ENCODE measurements at regions not wholly inside any gene's neighbourhood (a gene's known extent, or its start where the extent isn't known, plus 50 kb on each side); places are given as distances from the start of the nearest gene placed in this dataset.

DNA sequence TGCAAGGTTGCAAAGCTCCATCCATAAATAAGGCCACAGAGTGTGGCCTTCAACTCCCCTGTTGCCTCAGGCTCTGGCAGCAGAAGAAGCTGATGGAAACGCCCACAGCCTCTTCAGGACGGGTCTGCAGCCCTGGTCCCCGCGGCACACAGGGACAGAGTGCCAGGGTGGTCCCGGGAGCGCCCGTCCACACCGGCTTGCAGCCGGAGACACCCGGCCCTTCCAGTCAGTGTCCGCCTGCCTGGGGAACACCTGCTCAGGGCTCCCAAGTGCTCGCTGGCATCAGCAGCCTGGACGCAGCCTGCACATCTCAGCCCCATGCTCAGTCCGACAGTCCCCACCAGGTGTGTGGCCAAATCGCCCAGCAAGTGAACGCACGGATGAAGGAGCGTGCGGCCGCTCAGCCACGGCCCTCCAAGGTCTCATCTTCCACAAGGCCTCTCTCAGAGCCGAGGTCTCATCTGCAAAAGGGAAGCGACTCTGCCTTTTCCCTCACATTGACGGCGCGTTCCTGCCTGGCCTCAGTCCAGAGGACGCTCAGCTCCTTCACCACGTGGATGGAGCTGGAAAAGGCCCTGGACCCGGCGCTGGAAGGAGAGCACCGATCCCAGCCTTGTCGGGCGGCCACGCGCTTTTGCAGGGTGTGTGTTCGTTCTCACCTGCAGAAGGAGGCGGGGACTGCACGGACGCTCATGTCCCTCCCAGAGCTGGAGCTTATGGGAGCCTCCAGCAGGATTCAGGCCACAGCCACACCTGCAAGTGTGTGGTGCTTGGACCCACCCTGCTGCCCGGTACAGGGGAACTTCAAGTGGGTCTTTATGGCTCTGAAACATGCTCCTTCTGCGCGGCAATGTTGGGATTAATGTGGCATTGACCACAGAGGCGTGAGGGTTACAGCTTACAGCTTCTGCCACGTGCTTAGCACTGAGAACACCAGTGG is 180.4 kb downstream of the DLL1 start:
- Histone ChIP-seq H3K36me3 (ENCODE audit: control insufficient read depth in 5 of 5, insufficient read depth in 5 of 5, low read length in 5 of 5) (no peaks in the 10 kb centered on the region), H3K9me3 (ENCODE audit: control insufficient read depth in 5 of 5, low read length in 5 of 5) (no peaks in the 10 kb centered on the region), H3K4me3 (ENCODE audit: low read depth in 1 of 5, low read length in 5 of 5) (no peak overlapping the region), H3K9ac (ENCODE audit: low read length in 5 of 5) (no peak overlapping the region), H3K27me3 (ENCODE audit: control insufficient read depth in 5 of 5, insufficient read depth in 4 of 5, low read length in 5 of 5) (peaks cover 7 to 13% (median 11%) of the 10 kb centered on the region in 5 donors), H3K4me1 (ENCODE audit: control insufficient read depth in 5 of 5, insufficient read depth in 5 of 5, low read length in 5 of 5) (no peaks in the 10 kb centered on the region), H3K27ac (ENCODE audit: low read depth, low read length) (no peak overlapping the region)

GRCh38 chr6:170108890-170109587 is 181.8 kb downstream of the DLL1 start:
- Histone ChIP-seq H3K27ac (ENCODE audit: low read depth, low read length) (no peak overlapping the region), H3K9ac (ENCODE audit: low read length in 5 of 5) (no peak overlapping the region), H3K27me3 (ENCODE audit: control insufficient read depth in 5 of 5, insufficient read depth in 4 of 5, low read length in 5 of 5) (peaks cover 7 to 11% (median 11%) of the 10 kb centered on the region in 5 donors), H3K4me1 (ENCODE audit: control insufficient read depth in 5 of 5, insufficient read depth in 5 of 5, low read length in 5 of 5) (no peaks in the 10 kb centered on the region), H3K36me3 (ENCODE audit: control insufficient read depth in 5 of 5, insufficient read depth in 5 of 5, low read length in 5 of 5) (no peaks in the 10 kb centered on the region), H3K9me3 (ENCODE audit: control insufficient read depth in 5 of 5, low read length in 5 of 5) (no peaks in the 10 kb centered on the region), H3K4me3 (ENCODE audit: low read depth in 1 of 5, low read length in 5 of 5) (no peak overlapping the region)

DNA sequence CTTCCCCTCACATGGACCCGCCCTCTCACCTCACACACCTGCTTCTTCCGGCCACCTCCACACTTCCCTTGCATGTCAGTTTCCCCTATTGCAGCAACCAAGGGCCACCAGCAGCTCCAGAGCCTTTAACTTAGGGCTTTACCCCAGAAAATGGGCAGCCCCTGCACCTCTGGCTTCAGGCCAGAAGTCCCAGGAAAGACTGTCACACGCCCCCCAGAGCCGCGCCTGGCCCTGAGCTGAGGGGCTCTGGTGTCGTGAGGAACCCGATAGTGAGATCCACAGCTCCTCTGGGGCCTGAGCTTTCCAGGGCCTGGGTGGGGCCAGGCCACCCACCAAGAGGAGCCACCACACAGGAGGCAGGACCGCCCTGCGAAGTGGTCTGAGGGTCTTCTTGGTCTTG is 182.4 kb downstream of the DLL1 start:
- Histone ChIP-seq H3K4me1 (ENCODE audit: control insufficient read depth in 5 of 5, insufficient read depth in 5 of 5, low read length in 5 of 5) (no peaks in the 10 kb centered on the region), H3K27me3 (ENCODE audit: control insufficient read depth in 5 of 5, insufficient read depth in 4 of 5, low read length in 5 of 5) (peaks cover 7 to 11% (median 11%) of the 10 kb centered on the region in 5 donors), H3K9me3 (ENCODE audit: control insufficient read depth in 5 of 5, low read length in 5 of 5) (no peaks in the 10 kb centered on the region), H3K4me3 (ENCODE audit: low read depth in 1 of 5, low read length in 5 of 5) (no peak overlapping the region), H3K27ac (ENCODE audit: low read depth, low read length) (no peak overlapping the region), H3K36me3 (ENCODE audit: control insufficient read depth in 5 of 5, insufficient read depth in 5 of 5, low read length in 5 of 5) (no peaks in the 10 kb centered on the region), H3K9ac (ENCODE audit: low read length in 5 of 5) (no peak overlapping the region)

- Histone ChIP-seq H3K36me3 (ENCODE audit: control insufficient read depth in 5 of 5, insufficient read depth in 5 of 5, low read length in 5 of 5) (no peaks in the 10 kb centered on the region), H3K9ac (ENCODE audit: low read length in 5 of 5) (no peak overlapping the region)
These were observed 183.2 kb downstream of the DLL1 start for GRCh38 chr6:170107606-170108222.

GRCh38 chr6:170106906-170107525 is 183.9 kb downstream of the DLL1 start:
- Histone ChIP-seq H3K9ac (ENCODE audit: low read length in 5 of 5) (no peak overlapping the region), H3K27me3 (ENCODE audit: control insufficient read depth in 5 of 5, insufficient read depth in 4 of 5, low read length in 5 of 5) (peaks cover 7 to 11% (median 11%) of the 10 kb centered on the region in 5 donors), H3K4me3 (ENCODE audit: low read depth in 1 of 5, low read length in 5 of 5) (no peak overlapping the region), H3K4me1 (ENCODE audit: control insufficient read depth in 5 of 5, insufficient read depth in 5 of 5, low read length in 5 of 5) (no peaks in the 10 kb centered on the region), H3K36me3 (ENCODE audit: control insufficient read depth in 5 of 5, insufficient read depth in 5 of 5, low read length in 5 of 5) (no peaks in the 10 kb centered on the region), H3K27ac (ENCODE audit: low read depth, low read length) (no peak overlapping the region), H3K9me3 (ENCODE audit: control insufficient read depth in 5 of 5, low read length in 5 of 5) (no peaks in the 10 kb centered on the region)

More at GRCh38 chr6:170107606-170108222, 183.2 kb downstream of the DLL1 start:
- H3K9me3 ChIP-seq (ENCODE audit: control insufficient read depth in 5 of 5, low read length in 5 of 5): no peaks in the 10 kb centered on the region
- H3K27ac ChIP-seq (ENCODE audit: low read depth, low read length): no peak overlapping the region
- H3K4me3 ChIP-seq (ENCODE audit: low read depth in 1 of 5, low read length in 5 of 5): no peak overlapping the region
- H3K4me1 ChIP-seq (ENCODE audit: control insufficient read depth in 5 of 5, insufficient read depth in 5 of 5, low read length in 5 of 5): no peaks in the 10 kb centered on the region
- peaks cover 7 to 11% (median 11%) of the 10 kb centered on the region in 5 donors for H3K27me3 ChIP-seq (ENCODE audit: control insufficient read depth in 5 of 5, insufficient read depth in 4 of 5, low read length in 5 of 5)

- no peaks in the 10 kb centered on the region for H3K36me3 ChIP-seq (ENCODE audit: control insufficient read depth in 5 of 5, insufficient read depth in 5 of 5, low read length in 5 of 5)
- H3K4me3 ChIP-seq (ENCODE audit: low read depth in 1 of 5, low read length in 5 of 5): no peak overlapping the region
- H3K9me3 ChIP-seq (ENCODE audit: control insufficient read depth in 5 of 5, low read length in 5 of 5): no peaks in the 10 kb centered on the region
- H3K4me1 ChIP-seq (ENCODE audit: control insufficient read depth in 5 of 5, insufficient read depth in 5 of 5, low read length in 5 of 5): no peaks in the 10 kb centered on the region
- H3K9ac ChIP-seq (ENCODE audit: low read length in 5 of 5): no peak overlapping the region
- H3K27me3 ChIP-seq (ENCODE audit: control insufficient read depth in 5 of 5, insufficient read depth in 4 of 5, low read length in 5 of 5): peaks cover 1 to 15% (median 9%) of the 10 kb centered on the region in 5 donors
- H3K27ac ChIP-seq (ENCODE audit: low read depth, low read length): no peak overlapping the region
These were observed 188.0 kb downstream of the DLL1 start for GRCh38 chr6:170102582-170103481.

DNA sequence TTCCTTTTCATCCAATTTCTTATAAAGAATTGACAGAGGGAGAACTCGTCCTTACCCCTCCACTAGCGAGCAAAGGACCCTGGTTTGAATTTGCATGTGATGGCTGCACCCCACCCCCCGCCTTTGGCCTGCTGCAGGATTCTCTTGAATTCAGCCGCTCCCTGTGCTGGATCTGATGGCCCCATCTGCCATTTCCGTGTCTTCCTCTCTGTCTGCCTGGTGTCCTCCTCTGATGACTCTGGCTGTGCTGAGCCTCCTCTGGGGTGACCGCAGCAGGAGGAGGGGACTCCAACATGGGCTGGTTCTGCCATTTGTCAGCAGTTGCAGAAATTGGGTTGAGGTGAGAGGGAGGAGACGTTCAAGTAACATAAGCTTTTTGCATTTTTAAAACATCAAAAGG is 188.8 kb downstream of the DLL1 start:
- Histone ChIP-seq H3K27me3 (ENCODE audit: control insufficient read depth in 5 of 5, insufficient read depth in 4 of 5, low read length in 5 of 5) (peaks cover 6 to 19% (median 12%) of the 10 kb centered on the region in 5 donors), H3K9ac (ENCODE audit: low read length in 5 of 5) (no peak overlapping the region), H3K27ac (ENCODE audit: low read depth, low read length) (no peak overlapping the region), H3K36me3 (ENCODE audit: control insufficient read depth in 5 of 5, insufficient read depth in 5 of 5, low read length in 5 of 5) (no peaks in the 10 kb centered on the region), H3K9me3 (ENCODE audit: control insufficient read depth in 5 of 5, low read length in 5 of 5) (no peaks in the 10 kb centered on the region), H3K4me1 (ENCODE audit: control insufficient read depth in 5 of 5, insufficient read depth in 5 of 5, low read length in 5 of 5) (no peaks in the 10 kb centered on the region), H3K4me3 (ENCODE audit: low read depth in 1 of 5, low read length in 5 of 5) (no peak overlapping the region)

DNA sequence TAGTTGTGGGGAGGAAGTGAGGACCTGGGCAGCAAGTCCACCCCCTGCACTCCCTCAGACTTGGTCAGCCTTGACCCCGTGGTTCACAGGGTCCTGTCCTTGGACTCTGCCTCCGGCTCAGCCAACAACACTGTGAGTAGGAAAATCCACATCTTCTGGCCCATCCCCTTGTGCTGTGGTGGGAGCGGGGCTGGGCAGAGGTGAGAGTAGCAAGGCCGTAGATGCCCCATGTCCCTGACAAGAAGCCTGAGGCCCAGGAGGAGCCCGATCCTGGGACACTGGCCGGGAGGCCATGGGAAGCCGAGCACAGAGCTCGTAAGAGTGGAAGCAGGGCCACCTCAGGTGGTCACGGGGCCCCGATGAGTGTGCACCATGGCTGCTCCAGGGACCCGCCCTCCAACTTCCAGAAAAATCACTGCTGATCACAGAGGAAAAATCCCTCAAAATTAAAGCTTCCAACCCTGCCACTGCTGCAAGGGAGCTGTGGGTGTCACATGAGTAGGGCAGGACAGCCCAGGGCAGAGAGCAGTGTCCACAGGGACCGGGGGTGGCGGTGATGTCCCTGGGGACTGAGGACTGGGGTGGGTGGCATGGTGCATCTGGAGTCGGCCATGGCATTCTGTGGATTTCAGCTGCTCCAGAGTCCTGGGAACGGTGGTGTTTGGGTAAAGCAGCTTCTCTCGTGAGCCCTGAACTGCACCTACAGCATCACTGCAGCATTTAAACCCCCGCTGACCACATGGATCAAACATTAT is 189.4 kb downstream of the DLL1 start:
- no peak overlapping the region for H3K9ac ChIP-seq (ENCODE audit: low read length in 5 of 5)
- H3K4me1 ChIP-seq (ENCODE audit: control insufficient read depth in 5 of 5, insufficient read depth in 5 of 5, low read length in 5 of 5): peaks cover 0 to 2% (median 0%) of the 10 kb centered on the region in 5 donors
- no peaks in the 10 kb centered on the region for H3K36me3 ChIP-seq (ENCODE audit: control insufficient read depth in 5 of 5, insufficient read depth in 5 of 5, low read length in 5 of 5)
- H3K4me3 ChIP-seq (ENCODE audit: low read depth in 1 of 5, low read length in 5 of 5): no peak overlapping the region
- peaks cover 6 to 21% (median 15%) of the 10 kb centered on the region in 5 donors for H3K27me3 ChIP-seq (ENCODE audit: control insufficient read depth in 5 of 5, insufficient read depth in 4 of 5, low read length in 5 of 5)
- no peak overlapping the region for H3K27ac ChIP-seq (ENCODE audit: low read depth, low read length)
- no peaks in the 10 kb centered on the region for H3K9me3 ChIP-seq (ENCODE audit: control insufficient read depth in 5 of 5, low read length in 5 of 5)
